Fibroblast of villous mesenchyme (primary cell): ENCODE measurements at regions not wholly inside any gene's neighbourhood (a gene's known extent, or its start where the extent isn't known, plus 50 kb on each side); places are given as distances from the start of the nearest gene placed in this dataset.
A peak's percentile ranks its signal among the peaks of the same experiment; 100 is the strongest.

Source experiments
- DNase-seq: peaks from one replicate; pipeline ENCODE4 v3.0.0-alpha.2; 2010; ENCODE audit warnings: low read depth
- H3K4me3 ChIP-seq: 2 replicates; pipeline ENCODE4 v1.5.1; 2011; ENCODE audit warnings: low read depth, mild to moderate bottlenecking, low read length
- CTCF ChIP-seq: IDR thresholded peaks from 2 replicates; pipeline ENCODE4 v1.5.1; 2012; ENCODE audit warnings: low read depth, mild to moderate bottlenecking, low read length; ENCODE audit not compliant: insufficient read depth

- no peak for TF ChIP-seq CTCF
- H3K4me3 ChIP-seq: no peak overlapping the region
- peak; percentile 28 for DNase-seq
Observed at GRCh38 chr2:234764372-234764771, 187.4 kb upstream of the SH3BP4 start.

- no peak for TF ChIP-seq CTCF
- H3K4me3 ChIP-seq: no peak overlapping the region
- peak; percentile 91 for DNase-seq
Observed at GRCh38 chr2:234763002-234763873, 188.6 kb upstream of the SH3BP4 start.

- peak; percentile 63 for DNase-seq
- TF ChIP-seq CTCF: no peak
Observed at GRCh38 chr2:234761910-234762309, 189.9 kb upstream of the SH3BP4 start.

GRCh38 chr2:234754126-234754525 is 197.7 kb upstream of the SH3BP4 start:
- no peak for DNase-seq
- TF ChIP-seq CTCF: no peak
- H3K4me3 ChIP-seq: no peak overlapping the region

More at GRCh38 chr2:234761910-234762309, 189.9 kb upstream of the SH3BP4 start:
- no peak overlapping the region for H3K4me3 ChIP-seq

- no peak for TF ChIP-seq CTCF
- H3K4me3 ChIP-seq: no peak overlapping the region
- DNase-seq: no peak
Observed at GRCh38 chr2:234753701-234754100, 198.1 kb upstream of the SH3BP4 start.

- no peak for TF ChIP-seq CTCF
- DNase-seq: no peak
- H3K4me3 ChIP-seq: no peak overlapping the region
Observed at GRCh38 chr2:234752966-234753365, 198.9 kb upstream of the SH3BP4 start.
